ENCODE measurements at regions not wholly inside any gene's neighbourhood (a gene's known extent, or its start where the extent isn't known, plus 50 kb on each side); places are given as distances from the start of the nearest gene placed in this dataset.

GRCh38 chr10:78181381-78182055 is 147.9 kb downstream of the RPS24 start:
- CTCF ChIA-PET (ENCODE audit: unreplicated experiment), result no interaction called here
- Histone ChIP-seq H3K27ac (ENCODE audit: low read depth, low read length, poor library complexity, severe bottlenecking) (no peak overlapping the region), H3K79me2 (ENCODE audit: insufficient read depth, low read depth, low read length) (no peaks in the 10 kb centered on the region), H3K9me3 (ENCODE audit: low read length) (no peaks in the 10 kb centered on the region), H3K9me2 (ENCODE audit: insufficient read depth, low read length) (no peaks in the 10 kb centered on the region), H3K4me3 (ENCODE audit: low read depth, low read length, poor library complexity, severe bottlenecking) (no peak overlapping the region), H3K4me1 (ENCODE audit: insufficient read depth, low read length, poor library complexity, severe bottlenecking) (no peaks in the 10 kb centered on the region), H4K20me1 (ENCODE audit: insufficient read depth, low read length) (no peaks in the 10 kb centered on the region), H3K36me3 (ENCODE audit: insufficient read depth, low read length) (no peaks in the 10 kb centered on the region), H3K4me2 (ENCODE audit: low read length) (no peak overlapping the region), H2AFZ (ENCODE audit: low read length) (no peak overlapping the region)
- no TSS peak for BruUV-seq (replicated peaks)
- TF ChIP-seq EZH2phosphoT487 (IDR thresholded peaks at IDR 0.05; ENCODE audit: borderline replicate concordance, low read depth, low read length), result no peak
- no peak for TF ChIP-seq CTCF (conservative IDR thresholded peaks at IDR 0.05; ENCODE audit: low read length)
- intact Hi-C loops (cut with micrococcal nuclease; ENCODE audit: unreplicated experiment), result no loop called here
- DNase-seq (ENCODE audit: low spot score), result no peak
- POLR2A ChIA-PET, result interaction anchor here (0.5 kb wide), 1 partner anchor 982 kb away, joined by 4 read pairs; no protein-coding TSS in a partner anchor

GRCh38 chr10:78182841-78183240 is 149.2 kb downstream of the RPS24 start:
- Histone ChIP-seq H3K36me3 (ENCODE audit: insufficient read depth, low read length) (no peaks in the 10 kb centered on the region), H3K79me2 (ENCODE audit: insufficient read depth, low read depth, low read length) (no peaks in the 10 kb centered on the region), H3K9me2 (ENCODE audit: insufficient read depth, low read length) (no peaks in the 10 kb centered on the region), H3K9me3 (ENCODE audit: low read length) (no peaks in the 10 kb centered on the region), H3K4me1 (ENCODE audit: insufficient read depth, low read length, poor library complexity, severe bottlenecking) (no peaks in the 10 kb centered on the region), H3K4me2 (ENCODE audit: low read length) (no peak overlapping the region), H3K27ac (ENCODE audit: low read depth, low read length, poor library complexity, severe bottlenecking) (no peak overlapping the region), H4K20me1 (ENCODE audit: insufficient read depth, low read length) (no peaks in the 10 kb centered on the region), H2AFZ (ENCODE audit: low read length) (no peak overlapping the region), H3K4me3 (ENCODE audit: low read depth, low read length, poor library complexity, severe bottlenecking) (no peak overlapping the region)
- DNase-seq (ENCODE audit: low spot score), result no peak
- BruUV-seq (replicated peaks), result no TSS peak
- ChIA-PET POLR2A (no interaction called here), CTCF (ENCODE audit: unreplicated experiment) (no interaction called here)
- TF ChIP-seq CTCF (conservative IDR thresholded peaks at IDR 0.05; ENCODE audit: low read length), result no peak
- TF ChIP-seq EZH2phosphoT487 (IDR thresholded peaks at IDR 0.05; ENCODE audit: borderline replicate concordance, low read depth, low read length), result no peak
- intact Hi-C loops (cut with micrococcal nuclease; ENCODE audit: unreplicated experiment), result no loop called here

GRCh38 chr10:78184851-78185692 is 151.4 kb downstream of the RPS24 start:
- no TSS peak for BruUV-seq (replicated peaks)
- H3K4me2 ChIP-seq (ENCODE audit: low read length), result no peak overlapping the region
- no peak overlapping the region for H3K4me3 ChIP-seq (ENCODE audit: low read depth, low read length, poor library complexity, severe bottlenecking)
- peaks cover 3% of the 10 kb centered on the region for H3K4me1 ChIP-seq (ENCODE audit: insufficient read depth, low read length, poor library complexity, severe bottlenecking)
- ChIA-PET CTCF (ENCODE audit: unreplicated experiment) (no interaction called here), POLR2A (interaction anchor here (0.6 kb wide), 1 partner anchor 50 kb away, joined by 3 read pairs; no protein-coding TSS in a partner anchor)
- intact Hi-C loops (cut with micrococcal nuclease; ENCODE audit: unreplicated experiment), result no loop called here
- no peak for DNase-seq (ENCODE audit: low spot score)
- no peaks in the 10 kb centered on the region for H3K9me3 ChIP-seq (ENCODE audit: low read length)
- no peak overlapping the region for H3K27ac ChIP-seq (ENCODE audit: low read depth, low read length, poor library complexity, severe bottlenecking)
- H2AFZ ChIP-seq (ENCODE audit: low read length), result no peak overlapping the region
- TF ChIP-seq EZH2phosphoT487 (IDR thresholded peaks at IDR 0.05; ENCODE audit: borderline replicate concordance, low read depth, low read length) (no peak), CTCF (conservative IDR thresholded peaks at IDR 0.05; ENCODE audit: low read length) (no peak)
- H3K36me3 ChIP-seq (ENCODE audit: insufficient read depth, low read length), result no peaks in the 10 kb centered on the region
- H3K79me2 ChIP-seq (ENCODE audit: insufficient read depth, low read depth, low read length), result no peaks in the 10 kb centered on the region
- H3K9me2 ChIP-seq (ENCODE audit: insufficient read depth, low read length), result no peaks in the 10 kb centered on the region
- H4K20me1 ChIP-seq (ENCODE audit: insufficient read depth, low read length), result no peaks in the 10 kb centered on the region

Data from OCI-LY7 (cell line).